ENCODE measurements at regions not wholly inside any gene's neighbourhood (a gene's known extent, or its start where the extent isn't known, plus 50 kb on each side); places are given as distances from the start of the nearest gene placed in this dataset.

GRCh38 chr2:173680574-173680973 lies 284.6 kb downstream of the SP3 start (continued):
- TF ChIP-seq SMARCC2 (IDR thresholded peaks at IDR 0.05), result no peak

- H2AFZ ChIP-seq (ENCODE audit: low read length), result no peak overlapping the region
- ChIA-PET CTCF (ENCODE audit: low intra/inter-chr PET ratio, low total read pairs) (no interaction called here), POLR2A (no interaction called here)
- no peaks in the 10 kb centered on the region for H3K4me1 ChIP-seq (ENCODE audit: insufficient read depth, low read length)
- H3K4me2 ChIP-seq (ENCODE audit: low read depth, low read length), result no peak overlapping the region
- intact Hi-C loops (cut with micrococcal nuclease; ENCODE audit: unreplicated experiment) (no loop called here), in situ Hi-C loops (cut with HindIII; ENCODE audit: extremely low pct_ligation_motif_present, low pct_unique_long_range_greater_than_20kb) (no loop called here)
- ATAC-seq, result no peak
- H3K27ac ChIP-seq (ENCODE audit: extremely low read length, insufficient read depth, low read length), result no peak overlapping the region
- no peak overlapping the region for H3K4me3 ChIP-seq (replicated peaks in 1 of 3; ENCODE audit: insufficient read depth in 1 of 3, low read depth in 2 of 3, low read length in 3 of 3)
- no peak overlapping the region for H3K9ac ChIP-seq (ENCODE audit: insufficient read depth, low read depth, low read length)
- no peaks in the 10 kb centered on the region for H3K36me3 ChIP-seq (replicated peaks in 1 of 2; ENCODE audit: control insufficient read depth in 1 of 2, insufficient read depth in 2 of 2, low read length in 2 of 2)
- H4K20me1 ChIP-seq (ENCODE audit: insufficient read depth, low read length), result no peaks in the 10 kb centered on the region
- no TSS peak for BruUV-seq (replicated peaks)
- no peak for TF ChIP-seq SMAD3 (CRISPR knock-in tag; IDR thresholded peaks at IDR 0.05)
- TF ChIP-seq SUZ12 (IDR thresholded peaks at IDR 0.05; ENCODE audit: low read depth, low read length), result no peak
- no peak for TF ChIP-seq ZBTB8A (CRISPR knock-in tag; IDR thresholded peaks at IDR 0.05; ENCODE audit: borderline replicate concordance, low read depth)
- no peak for TF ChIP-seq PHB2 (IDR thresholded peaks at IDR 0.05; ENCODE audit: partially characterized antibody)
- FAIRE-seq, result no peak
- no peak for DNase-seq (ENCODE audit: low spot score)
- WGBS (ENCODE audit: low lambda C conversion rate), result 16% methylated on average over 4 of the region's 4 CpGs
- H3K79me2 ChIP-seq (ENCODE audit: insufficient read depth, low read length), result no peaks in the 10 kb centered on the region
- H3K9me3 ChIP-seq (ENCODE audit: low read length), result no peaks in the 10 kb centered on the region
- peaks cover 0 to 6% of the 10 kb centered on the region in 2 experiments; a peak in 3 of 5 replicates for H3K27me3 ChIP-seq (ENCODE audit: control insufficient read depth in 1 of 2, insufficient read depth in 2 of 2, low read length in 2 of 2)
Measured at GRCh38 chr2:173681881-173682650, 283.1 kb downstream of the SP3 start.

- H3K79me2 ChIP-seq (ENCODE audit: insufficient read depth, low read length), result no peaks in the 10 kb centered on the region
- 30% methylated on average over 5 of the region's 6 CpGs for WGBS (ENCODE audit: low lambda C conversion rate)
- H3K4me1 ChIP-seq (ENCODE audit: insufficient read depth, low read length), result no peaks in the 10 kb centered on the region
- H3K9me3 ChIP-seq (ENCODE audit: low read length), result no peaks in the 10 kb centered on the region
- BruUV-seq (replicated peaks), result no TSS peak
- in situ Hi-C loops (cut with HindIII; ENCODE audit: extremely low pct_ligation_motif_present, low pct_unique_long_range_greater_than_20kb) (no loop called here), intact Hi-C loops (cut with micrococcal nuclease; ENCODE audit: unreplicated experiment) (no loop called here)
- FAIRE-seq (no peak), ATAC-seq (no peak), DNase-seq (ENCODE audit: low spot score) (no peak)
- H3K4me2 ChIP-seq (ENCODE audit: low read depth, low read length), result no peak overlapping the region
- H3K27me3 ChIP-seq (ENCODE audit: control insufficient read depth in 1 of 2, insufficient read depth in 2 of 2, low read length in 2 of 2), result peaks cover 0 to 6% of the 10 kb centered on the region in 2 experiments; a peak in 2 of 5 replicates
- CTCF ChIA-PET (ENCODE audit: low intra/inter-chr PET ratio, low total read pairs), result no interaction called here
- no peak overlapping the region for H3K27ac ChIP-seq (ENCODE audit: extremely low read length, insufficient read depth, low read length)
- H3K36me3 ChIP-seq (replicated peaks in 1 of 2; ENCODE audit: control insufficient read depth in 1 of 2, insufficient read depth in 2 of 2, low read length in 2 of 2), result no peaks in the 10 kb centered on the region
- H3K9ac ChIP-seq (ENCODE audit: insufficient read depth, low read depth, low read length), result no peak overlapping the region
- no peaks in the 10 kb centered on the region for H4K20me1 ChIP-seq (ENCODE audit: insufficient read depth, low read length)
- H3K4me3 ChIP-seq (replicated peaks in 1 of 3; ENCODE audit: insufficient read depth in 1 of 3, low read depth in 2 of 3, low read length in 3 of 3), result no peak overlapping the region
- no peak overlapping the region for H2AFZ ChIP-seq (ENCODE audit: low read length)
- POLR2A ChIA-PET, result no interaction called here
- TF ChIP-seq ZNF598 (CRISPR knock-in tag; IDR thresholded peaks at IDR 0.05; ENCODE audit: borderline replicate concordance) (no peak), SIX1 (CRISPR knock-in tag; IDR thresholded peaks at IDR 0.05; ENCODE audit: borderline replicate concordance) (no peak), ISX (CRISPR knock-in tag; conservative IDR thresholded peaks at IDR 0.05) (no peak), ZBTB21 (CRISPR knock-in tag; IDR thresholded peaks at IDR 0.05) (no peak), GFI1 (CRISPR knock-in tag; IDR thresholded peaks at IDR 0.05; ENCODE audit: borderline replicate concordance) (no peak), ZNF773 (CRISPR knock-in tag; IDR thresholded peaks at IDR 0.05; ENCODE audit: borderline replicate concordance) (no peak), HBP1 (CRISPR knock-in tag; IDR thresholded peaks at IDR 0.05; ENCODE audit: low read depth) (no peak), ZNF776 (CRISPR knock-in tag; IDR thresholded peaks at IDR 0.05) (no peak), PAX8 (CRISPR knock-in tag; IDR thresholded peaks at IDR 0.05; ENCODE audit: borderline replicate concordance) (no peak), ISL2 (CRISPR knock-in tag; IDR thresholded peaks at IDR 0.05) (no peak)
Measured at GRCh38 chr2:173684896-173685459, 280.2 kb downstream of the SP3 start.

Measured in HepG2 (cell line).